Endothelial cell of umbilical vein (primary cell): ENCODE measurements at regions not wholly inside any gene's neighbourhood (a gene's known extent, or its start where the extent isn't known, plus 50 kb on each side); places are given as distances from the start of the nearest gene placed in this dataset.

Source experiments
- BruUV-seq: library from RNA; stranded (reverse); fragments of 400-500 nt; replicated peaks from 2 replicates; lab custom pipeline; 2021; lab: Mats Ljungman, UMichigan
- CTCF ChIA-PET: fragments of 300-600, 350-600 bp; sonication (Branson Sonifier 250); formaldehyde crosslinking; loops from one replicate; lab custom pipeline; 2021; ENCODE audit warnings: antibody characterized with exemption, inconsistent platforms; lab: Charles Lee
- POLR2A ChIA-PET: fragments of 300-600, 350-600 bp; sonication (Branson Sonifier 250); formaldehyde crosslinking; loops from one replicate; lab custom pipeline; 2021; ENCODE audit warnings: antibody characterized with exemption, inconsistent platforms; lab: Charles Lee
- DNase-seq: peaks from one replicate; pipeline ENCODE4 v3.0.0-alpha.2; 2011; ENCODE audit warnings: low read depth, low spot score
- FAIRE-seq: peaks from 2 replicates; lab custom pipeline; 2011; peaks lifted over from hg19 to GRCh38; lab: Jason Lieb, UNC
- H2AFZ ChIP-seq: 2 replicates; pipeline ENCODE4 v1.6.0; 2012; ENCODE audit warnings: low read depth, low read length, control low read depth, inconsistent platforms
- H3K27ac ChIP-seq: 2 replicates; pipeline ENCODE4 v1.5.1; 2011; ENCODE audit warnings: low read depth, mild to moderate bottlenecking, control low read depth, low read length, moderate library complexity; ENCODE audit not compliant: insufficient read depth
- H3K27me3 ChIP-seq, 2 experiments: 2 replicates each; pipeline versions ENCODE4 v1.6.0 to v1.6.1; 2011; ENCODE audit warnings: low read length in 2 of 2, mixed read lengths in 1 of 2; ENCODE audit not compliant: control insufficient read depth in 2 of 2, insufficient read depth in 2 of 2
- H3K36me3 ChIP-seq, 2 experiments: 2 replicates in 1 of 2; 3 replicates in 1 of 2; pipeline ENCODE4 v1.5.1; 2011; ENCODE audit warnings: low read length in 2 of 2, mild to moderate bottlenecking in 1 of 2, moderate library complexity in 1 of 2; ENCODE audit not compliant: control insufficient read depth in 2 of 2, insufficient read depth in 2 of 2; ENCODE audit errors: extremely low read depth in 1 of 2
- H3K4me1 ChIP-seq: 3 replicates; pipeline ENCODE4 v1.5.1; 2011; ENCODE audit warnings: mild to moderate bottlenecking, low read length; ENCODE audit not compliant: control insufficient read depth, insufficient read depth; ENCODE audit errors: extremely low read depth
- H3K4me2 ChIP-seq: 2 replicates; pipeline ENCODE4 v1.6.1; 2011; ENCODE audit warnings: low read length, control low read depth, mixed read lengths; ENCODE audit not compliant: insufficient read depth
- H3K4me3 ChIP-seq, 3 experiments: fragments of 200-600 bp in 1 of 3; sonication (generic), shearing (Covaris generic) in 1 of 3; replicated peaks in 1 of 3; 2 replicates each; pipeline ENCODE4 v1.5.1; 2011 to 2016; ENCODE audit warnings: control low read depth in 3 of 3, low read length in 3 of 3, mild to moderate bottlenecking in 2 of 3, inconsistent platforms in 1 of 3, low read depth in 1 of 3, moderate library complexity in 1 of 3; ENCODE audit not compliant: insufficient read depth in 1 of 3
- H3K79me2 ChIP-seq: 2 replicates; pipeline ENCODE4 v1.6.0; 2012; ENCODE audit warnings: low read length, inconsistent platforms; ENCODE audit not compliant: control insufficient read depth, insufficient read depth
- H3K9ac ChIP-seq: replicated peaks from 2 replicates; pipeline ENCODE3; 2011; ENCODE audit warnings: low read length, control low read depth; ENCODE audit not compliant: insufficient read depth; ENCODE audit errors: extremely low read depth
- H3K9me1 ChIP-seq: replicated peaks from 3 replicates; pipeline ENCODE4 v1.6.0; 2011; ENCODE audit warnings: mild to moderate bottlenecking, low read length; ENCODE audit not compliant: control insufficient read depth, insufficient read depth; ENCODE audit errors: extremely low read depth
- H3K9me3 ChIP-seq: replicated peaks from 2 replicates; pipeline ENCODE4 v1.5.1; 2012; ENCODE audit warnings: low read length, inconsistent platforms; ENCODE audit not compliant: control insufficient read depth, insufficient read depth
- H4K20me1 ChIP-seq: replicated peaks from 2 replicates; pipeline ENCODE3; 2011; ENCODE audit warnings: mild to moderate bottlenecking, low read length; ENCODE audit not compliant: control insufficient read depth, insufficient read depth; ENCODE audit errors: extremely low read depth
- EZH2 ChIP-seq: IDR thresholded peaks from 2 replicates; pipeline ENCODE4 v1.6.1; 2012; ENCODE audit warnings: borderline replicate concordance, low read depth, mild to moderate bottlenecking, moderate library complexity, low read length, inconsistent platforms; ENCODE audit not compliant: severe bottlenecking
- FOS ChIP-seq: IDR thresholded peaks from 2 replicates; pipeline ENCODE4 v1.6.1; 2011; ENCODE audit warnings: mild to moderate bottlenecking, low read length, moderate library complexity, borderline replicate concordance; ENCODE audit not compliant: insufficient read depth
- GATA2 ChIP-seq: IDR thresholded peaks from 2 replicates; pipeline ENCODE4 v1.7.0; 2011; ENCODE audit warnings: low read depth, mild to moderate bottlenecking, moderate library complexity, mixed read lengths, low read length; ENCODE audit not compliant: insufficient read length, insufficient read depth
- JUN ChIP-seq: IDR thresholded peaks from 2 replicates; pipeline ENCODE4 v1.6.1; 2011; ENCODE audit warnings: borderline replicate concordance, low read depth; ENCODE audit not compliant: insufficient read length, insufficient read depth
- MAX ChIP-seq: IDR thresholded peaks from 2 replicates; pipeline ENCODE4 v1.6.1; 2011; ENCODE audit not compliant: insufficient read depth, insufficient read length
- MYC ChIP-seq: IDR thresholded peaks from one replicate; pipeline ENCODE4 v1.6.1; 2011; ENCODE audit warnings: mild to moderate bottlenecking, low read depth, low read length
- POLR2A ChIP-seq: IDR thresholded peaks from 2 replicates; pipeline ENCODE4 v1.6.1; 2012; ENCODE audit warnings: low read depth, mild to moderate bottlenecking, control low read depth, low read length
- POLR2AphosphoS5 ChIP-seq: IDR thresholded peaks from 2 replicates; pipeline ENCODE4 v1.6.1; 2012; ENCODE audit warnings: low read depth, mild to moderate bottlenecking, control low read depth, low read length, moderate library complexity; ENCODE audit not compliant: insufficient read depth
- dilution Hi-C: fragments of 300-500 bp; cut with MboI; formaldehyde crosslinking; loops from one replicate; pipeline ENCODE4 v1.15.0; 2019; ENCODE audit warnings: low sequenced_read_pairs; ENCODE audit not compliant: extremely low pct_ligation_motif_present
- intact Hi-C: fragments of 100-400 bp; cut with micrococcal nuclease; formaldehyde crosslinking; loops from one replicate; pipeline ENCODE4 v1.10.0; 2022

- no peaks in the 10 kb centered on the region for H3K79me2 ChIP-seq
- intact Hi-C loops: no loop called here
- H3K4me2 ChIP-seq: no peak overlapping the region
- no peak overlapping the region for H2AFZ ChIP-seq
- no TSS peak for BruUV-seq
- H3K36me3 ChIP-seq: no peaks in the 10 kb centered on the region
- no peak overlapping the region for H3K9ac ChIP-seq
- H3K4me3 ChIP-seq: no peak overlapping the region
- H3K27ac ChIP-seq: no peak overlapping the region
- H3K9me1 ChIP-seq: no peaks in the 10 kb centered on the region
- H3K9me3 ChIP-seq: peaks cover 2% of the 10 kb centered on the region
- DNase-seq (no peak), FAIRE-seq (no peak)
- no peaks in the 10 kb centered on the region for H3K27me3 ChIP-seq
- H4K20me1 ChIP-seq: no peaks in the 10 kb centered on the region
- POLR2A ChIA-PET: no interaction called here
- dilution Hi-C loops: no loop called here
- no peak for TF ChIP-seq MAX
- TF ChIP-seq POLR2A: no peak
- TF ChIP-seq POLR2AphosphoS5: no peak
- no peak for TF ChIP-seq GATA2
- CTCF ChIA-PET: no interaction called here
- no peaks in the 10 kb centered on the region for H3K4me1 ChIP-seq
These were observed 237.1 kb upstream of the NMUR2 start for GRCh38 chr5:152641970-152642805.

GRCh38 chr5:152642880-152643279 lies 237.8 kb upstream of the NMUR2 start:
- FAIRE-seq: no peak
- Histone ChIP-seq H2AFZ (no peak overlapping the region), H3K9me1 (no peaks in the 10 kb centered on the region), H3K27me3 (no peaks in the 10 kb centered on the region), H3K9ac (no peak overlapping the region), H3K4me1 (no peaks in the 10 kb centered on the region), H3K79me2 (no peaks in the 10 kb centered on the region), H4K20me1 (no peaks in the 10 kb centered on the region), H3K27ac (no peak overlapping the region), H3K4me3 (no peak overlapping the region), H3K36me3 (no peaks in the 10 kb centered on the region), H3K9me3 (peaks cover 2% of the 10 kb centered on the region), H3K4me2 (no peak overlapping the region)
- POLR2A ChIA-PET: no interaction called here
- no TSS peak for BruUV-seq
- CTCF ChIA-PET: no interaction called here
- TF ChIP-seq POLR2A: no peak
- TF ChIP-seq FOS: no peak
- TF ChIP-seq POLR2AphosphoS5: no peak
- no peak for TF ChIP-seq EZH2
- TF ChIP-seq MAX: no peak
- no peak for TF ChIP-seq JUN
- no peak for TF ChIP-seq MYC
- no peak for DNase-seq
- dilution Hi-C loops: no loop called here
- intact Hi-C loops: no loop called here
